ENCODE measurements at regions not wholly inside any gene's neighbourhood (a gene's known extent, or its start where the extent isn't known, plus 50 kb on each side); places are given as distances from the start of the nearest gene placed in this dataset.

GRCh38 chr12:127074161-127074560 is 1192.8 kb upstream of the TMEM132C start:
- no peaks in the 10 kb centered on the region for H3K36me3 ChIP-seq (ENCODE audit: control insufficient read depth in 2 of 2, insufficient read depth in 2 of 2, low read length in 2 of 2)
- H3K27me3 ChIP-seq (ENCODE audit: control insufficient read depth in 2 of 2, insufficient read depth in 2 of 2, low read length in 2 of 2): no peaks in the 10 kb centered on the region
- H3K4me3 ChIP-seq (ENCODE audit: low read length in 2 of 2): no peak overlapping the region
- no peak overlapping the region for H3K9ac ChIP-seq (ENCODE audit: low read depth in 1 of 2, low read length in 2 of 2)
- no peaks in the 10 kb centered on the region for H3K4me1 ChIP-seq (ENCODE audit: control insufficient read depth in 2 of 2, insufficient read depth in 2 of 2, low read length in 2 of 2)
- H3K27ac ChIP-seq (ENCODE audit: low read depth in 2 of 2, low read length in 2 of 2): no peak overlapping the region
- H3K9me3 ChIP-seq (ENCODE audit: control insufficient read depth in 2 of 2, low read length in 2 of 2): no peaks in the 10 kb centered on the region

DNA sequence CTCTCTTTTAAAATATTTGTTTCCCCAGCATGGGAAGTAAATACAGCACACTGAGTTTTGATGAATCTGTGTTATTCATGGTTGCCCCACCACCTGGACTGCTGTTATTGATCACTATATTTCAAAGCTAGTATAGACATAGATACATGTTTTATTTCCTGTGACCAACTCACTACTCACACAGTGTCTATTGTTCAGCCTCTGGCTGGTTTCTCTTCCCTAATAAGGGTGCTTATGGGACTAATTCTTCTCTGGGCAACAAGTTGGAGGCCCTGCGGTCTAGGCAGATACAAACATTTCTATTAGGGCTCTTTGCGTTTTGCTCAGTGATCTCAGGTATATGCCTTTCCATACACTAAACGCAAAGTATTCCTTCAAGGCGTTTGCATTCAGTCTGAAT is 1191.0 kb upstream of the TMEM132C start:
- Histone ChIP-seq H3K4me3 (ENCODE audit: low read length in 2 of 2) (no peak overlapping the region), H3K27ac (ENCODE audit: low read depth in 2 of 2, low read length in 2 of 2) (no peak overlapping the region), H3K36me3 (ENCODE audit: control insufficient read depth in 2 of 2, insufficient read depth in 2 of 2, low read length in 2 of 2) (no peaks in the 10 kb centered on the region), H3K4me1 (ENCODE audit: control insufficient read depth in 2 of 2, insufficient read depth in 2 of 2, low read length in 2 of 2) (no peaks in the 10 kb centered on the region), H3K27me3 (ENCODE audit: control insufficient read depth in 2 of 2, insufficient read depth in 2 of 2, low read length in 2 of 2) (no peaks in the 10 kb centered on the region), H3K9ac (ENCODE audit: low read depth in 1 of 2, low read length in 2 of 2) (no peak overlapping the region), H3K9me3 (ENCODE audit: control insufficient read depth in 2 of 2, low read length in 2 of 2) (no peaks in the 10 kb centered on the region)

DNA sequence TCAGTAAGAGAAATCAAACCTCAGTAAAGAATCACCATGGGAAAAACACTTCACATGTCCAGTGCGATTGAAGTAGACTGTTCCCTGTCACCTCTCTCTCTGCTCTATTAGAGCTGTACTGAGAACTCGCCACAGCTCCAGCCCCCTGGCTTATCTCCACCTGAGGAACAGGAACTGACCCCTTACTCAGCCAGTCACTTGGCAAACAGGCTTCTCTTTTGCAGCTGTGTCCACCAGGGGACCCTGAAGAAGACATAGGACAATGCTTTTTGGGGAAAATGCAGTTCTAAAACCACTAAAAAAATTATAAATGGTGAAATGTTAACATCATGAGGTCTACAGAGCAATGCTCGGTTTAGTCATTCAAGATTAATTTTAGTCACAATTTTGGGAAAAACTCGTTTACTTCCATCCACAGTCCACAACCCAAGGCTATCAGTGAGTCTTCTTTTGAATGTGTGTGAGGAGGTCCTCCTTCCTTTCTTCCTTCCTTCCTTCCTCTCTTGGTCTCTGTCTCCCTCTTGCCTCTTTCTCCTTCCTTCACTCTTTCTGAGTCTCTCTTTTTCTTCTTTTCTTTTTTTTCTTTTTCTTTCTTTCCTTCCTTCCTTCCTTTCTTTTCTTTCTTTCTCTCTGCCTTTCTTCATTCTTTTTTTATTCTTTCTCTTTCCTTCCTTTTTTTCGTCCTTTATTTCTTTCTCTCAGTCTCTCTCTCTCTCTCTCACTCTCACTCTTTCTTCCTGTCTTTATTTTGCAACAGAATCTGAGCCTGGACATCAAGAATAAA is 1189.5 kb upstream of the TMEM132C start:
- Histone ChIP-seq H3K4me3 (ENCODE audit: low read length in 2 of 2) (no peak overlapping the region), H3K4me1 (ENCODE audit: control insufficient read depth in 2 of 2, insufficient read depth in 2 of 2, low read length in 2 of 2) (no peaks in the 10 kb centered on the region), H3K27ac (ENCODE audit: low read depth in 2 of 2, low read length in 2 of 2) (no peak overlapping the region), H3K9ac (ENCODE audit: low read depth in 1 of 2, low read length in 2 of 2) (no peak overlapping the region), H3K9me3 (ENCODE audit: control insufficient read depth in 2 of 2, low read length in 2 of 2) (no peaks in the 10 kb centered on the region), H3K27me3 (ENCODE audit: control insufficient read depth in 2 of 2, insufficient read depth in 2 of 2, low read length in 2 of 2) (no peaks in the 10 kb centered on the region), H3K36me3 (ENCODE audit: control insufficient read depth in 2 of 2, insufficient read depth in 2 of 2, low read length in 2 of 2) (no peaks in the 10 kb centered on the region)

- no peaks in the 10 kb centered on the region for H3K4me1 ChIP-seq (ENCODE audit: control insufficient read depth in 2 of 2, insufficient read depth in 2 of 2, low read length in 2 of 2)
- no peaks in the 10 kb centered on the region for H3K9me3 ChIP-seq (ENCODE audit: control insufficient read depth in 2 of 2, low read length in 2 of 2)
- H3K9ac ChIP-seq (ENCODE audit: low read depth in 1 of 2, low read length in 2 of 2): no peak overlapping the region
- no peak overlapping the region for H3K4me3 ChIP-seq (ENCODE audit: low read length in 2 of 2)
- no peaks in the 10 kb centered on the region for H3K36me3 ChIP-seq (ENCODE audit: control insufficient read depth in 2 of 2, insufficient read depth in 2 of 2, low read length in 2 of 2)
- no peaks in the 10 kb centered on the region for H3K27me3 ChIP-seq (ENCODE audit: control insufficient read depth in 2 of 2, insufficient read depth in 2 of 2, low read length in 2 of 2)
- no peak overlapping the region for H3K27ac ChIP-seq (ENCODE audit: low read depth in 2 of 2, low read length in 2 of 2)
Measured at GRCh38 chr12:127078577-127079350, 1188.2 kb upstream of the TMEM132C start.

DNA sequence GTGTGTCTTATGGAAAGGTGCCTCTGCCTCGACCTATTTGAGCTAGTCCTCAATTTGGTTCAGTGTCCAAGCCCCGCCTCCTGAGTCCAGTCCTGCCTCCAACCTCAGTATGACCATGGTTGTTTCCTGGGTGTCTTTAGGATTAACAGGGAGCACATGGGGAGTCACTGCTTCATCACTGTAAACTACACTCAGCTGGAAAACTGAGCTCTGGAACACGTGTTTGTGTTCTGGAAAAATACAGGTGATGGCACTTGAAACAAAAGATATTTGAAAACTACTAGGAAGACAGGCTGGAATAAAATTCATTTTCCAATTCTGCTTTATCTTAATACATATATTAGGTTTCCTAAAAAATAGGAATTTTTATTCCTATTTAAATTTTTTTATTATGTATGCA is 1187.3 kb upstream of the TMEM132C start:
- no peak overlapping the region for H3K9ac ChIP-seq (ENCODE audit: low read depth in 1 of 2, low read length in 2 of 2)
- no peak overlapping the region for H3K4me3 ChIP-seq (ENCODE audit: low read length in 2 of 2)
- no peak overlapping the region for H3K27ac ChIP-seq (ENCODE audit: low read depth in 2 of 2, low read length in 2 of 2)
- no peaks in the 10 kb centered on the region for H3K9me3 ChIP-seq (ENCODE audit: control insufficient read depth in 2 of 2, low read length in 2 of 2)
- H3K36me3 ChIP-seq (ENCODE audit: control insufficient read depth in 2 of 2, insufficient read depth in 2 of 2, low read length in 2 of 2): no peaks in the 10 kb centered on the region
- H3K27me3 ChIP-seq (ENCODE audit: control insufficient read depth in 2 of 2, insufficient read depth in 2 of 2, low read length in 2 of 2): no peaks in the 10 kb centered on the region
- H3K4me1 ChIP-seq (ENCODE audit: control insufficient read depth in 2 of 2, insufficient read depth in 2 of 2, low read length in 2 of 2): no peaks in the 10 kb centered on the region

DNA sequence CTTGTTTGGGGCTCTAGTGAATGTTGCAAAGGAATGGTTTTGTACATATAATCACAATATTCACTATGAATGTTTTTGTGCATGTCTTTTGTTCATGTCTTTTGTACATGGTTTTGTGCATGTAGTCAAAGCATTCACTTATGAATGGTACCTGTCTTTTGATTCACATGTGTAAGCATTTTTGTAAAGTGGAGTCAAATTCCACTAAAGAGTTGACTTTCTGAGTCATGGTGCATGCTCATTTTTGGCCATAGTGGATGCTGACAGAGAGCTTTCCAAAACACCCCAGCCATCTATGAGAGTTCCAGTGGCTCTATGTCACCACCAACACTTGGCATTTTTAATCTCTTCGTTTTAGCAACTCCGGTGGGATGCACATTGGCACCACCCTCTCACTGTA is 1185.9 kb upstream of the TMEM132C start:
- no peaks in the 10 kb centered on the region for H3K27me3 ChIP-seq (ENCODE audit: control insufficient read depth in 2 of 2, insufficient read depth in 2 of 2, low read length in 2 of 2)
- no peak overlapping the region for H3K4me3 ChIP-seq (ENCODE audit: low read length in 2 of 2)
- H3K9ac ChIP-seq (ENCODE audit: low read depth in 1 of 2, low read length in 2 of 2): no peak overlapping the region
- no peaks in the 10 kb centered on the region for H3K9me3 ChIP-seq (ENCODE audit: control insufficient read depth in 2 of 2, low read length in 2 of 2)
- H3K4me1 ChIP-seq (ENCODE audit: control insufficient read depth in 2 of 2, insufficient read depth in 2 of 2, low read length in 2 of 2): no peaks in the 10 kb centered on the region
- no peaks in the 10 kb centered on the region for H3K36me3 ChIP-seq (ENCODE audit: control insufficient read depth in 2 of 2, insufficient read depth in 2 of 2, low read length in 2 of 2)
- no peak overlapping the region for H3K27ac ChIP-seq (ENCODE audit: low read depth in 2 of 2, low read length in 2 of 2)

GRCh38 chr12:127083008-127083949 is 1183.7 kb upstream of the TMEM132C start:
- Histone ChIP-seq H3K27me3 (ENCODE audit: control insufficient read depth in 2 of 2, insufficient read depth in 2 of 2, low read length in 2 of 2) (no peaks in the 10 kb centered on the region), H3K4me1 (ENCODE audit: control insufficient read depth in 2 of 2, insufficient read depth in 2 of 2, low read length in 2 of 2) (no peaks in the 10 kb centered on the region), H3K27ac (ENCODE audit: low read depth in 2 of 2, low read length in 2 of 2) (no peak overlapping the region), H3K9me3 (ENCODE audit: control insufficient read depth in 2 of 2, low read length in 2 of 2) (no peaks in the 10 kb centered on the region), H3K36me3 (ENCODE audit: control insufficient read depth in 2 of 2, insufficient read depth in 2 of 2, low read length in 2 of 2) (no peaks in the 10 kb centered on the region), H3K4me3 (ENCODE audit: low read length in 2 of 2) (peak overlapping the region; percentile 31 to 70), H3K9ac (ENCODE audit: low read depth in 1 of 2, low read length in 2 of 2) (peak overlapping the region in 1 of 2 donors; percentile 15)

DNA sequence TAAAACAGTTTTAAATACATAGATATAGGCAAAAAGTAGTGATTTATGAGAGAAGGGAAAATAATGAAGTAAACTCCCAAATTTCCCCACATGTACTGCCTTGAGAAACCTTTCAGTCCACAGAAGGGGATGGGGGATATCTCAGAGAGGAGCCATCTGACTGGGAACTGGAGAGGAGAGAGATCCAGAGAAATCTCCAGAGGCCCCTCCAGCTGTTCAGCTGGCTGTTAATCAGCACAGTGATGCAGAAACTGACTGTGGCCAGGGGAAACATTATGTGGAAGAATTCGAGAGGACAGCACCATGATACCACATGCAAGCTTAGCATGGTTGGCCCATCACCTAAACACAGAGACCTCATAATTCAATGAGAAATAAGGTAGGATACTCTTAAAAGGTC is 1165.9 kb upstream of the TMEM132C start:
- H3K4me3 ChIP-seq (ENCODE audit: low read length in 2 of 2): no peak overlapping the region
- H3K36me3 ChIP-seq (ENCODE audit: control insufficient read depth in 2 of 2, insufficient read depth in 2 of 2, low read length in 2 of 2): no peaks in the 10 kb centered on the region
- H3K27me3 ChIP-seq (ENCODE audit: control insufficient read depth in 2 of 2, insufficient read depth in 2 of 2, low read length in 2 of 2): no peaks in the 10 kb centered on the region
- no peak overlapping the region for H3K27ac ChIP-seq (ENCODE audit: low read depth in 2 of 2, low read length in 2 of 2)
- no peaks in the 10 kb centered on the region for H3K4me1 ChIP-seq (ENCODE audit: control insufficient read depth in 2 of 2, insufficient read depth in 2 of 2, low read length in 2 of 2)
- no peak overlapping the region for H3K9ac ChIP-seq (ENCODE audit: low read depth in 1 of 2, low read length in 2 of 2)
- H3K9me3 ChIP-seq (ENCODE audit: control insufficient read depth in 2 of 2, low read length in 2 of 2): no peaks in the 10 kb centered on the region

DNA sequence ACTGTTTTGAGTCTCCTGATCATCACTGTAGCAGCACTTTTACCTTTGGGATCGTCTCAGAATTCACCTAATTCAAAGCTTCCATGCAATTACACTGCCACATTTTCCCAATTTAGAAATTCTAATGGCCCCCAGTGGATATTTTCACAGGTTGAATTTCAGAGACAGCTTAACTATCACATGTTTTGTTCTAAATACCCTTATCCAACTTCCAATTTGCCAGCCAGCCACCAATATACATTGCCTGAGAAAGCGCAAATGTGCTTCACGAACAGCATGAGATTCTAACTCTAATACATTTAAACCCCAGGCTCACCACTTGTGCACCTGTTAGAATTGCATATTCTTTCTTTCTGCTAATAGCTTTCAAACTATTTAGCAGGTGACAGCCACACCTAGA is 1160.9 kb upstream of the TMEM132C start:
- no peaks in the 10 kb centered on the region for H3K4me1 ChIP-seq (ENCODE audit: control insufficient read depth in 2 of 2, insufficient read depth in 2 of 2, low read length in 2 of 2)
- H3K27me3 ChIP-seq (ENCODE audit: control insufficient read depth in 2 of 2, insufficient read depth in 2 of 2, low read length in 2 of 2): no peaks in the 10 kb centered on the region
- H3K4me3 ChIP-seq (ENCODE audit: low read length in 2 of 2): no peak overlapping the region
- no peaks in the 10 kb centered on the region for H3K9me3 ChIP-seq (ENCODE audit: control insufficient read depth in 2 of 2, low read length in 2 of 2)
- H3K36me3 ChIP-seq (ENCODE audit: control insufficient read depth in 2 of 2, insufficient read depth in 2 of 2, low read length in 2 of 2): no peaks in the 10 kb centered on the region
- H3K9ac ChIP-seq (ENCODE audit: low read depth in 1 of 2, low read length in 2 of 2): no peak overlapping the region
- H3K27ac ChIP-seq (ENCODE audit: low read depth in 2 of 2, low read length in 2 of 2): no peak overlapping the region

- Histone ChIP-seq H3K9ac (ENCODE audit: low read depth in 1 of 2, low read length in 2 of 2) (no peak overlapping the region), H3K27me3 (ENCODE audit: control insufficient read depth in 2 of 2, insufficient read depth in 2 of 2, low read length in 2 of 2) (no peaks in the 10 kb centered on the region), H3K36me3 (ENCODE audit: control insufficient read depth in 2 of 2, insufficient read depth in 2 of 2, low read length in 2 of 2) (no peaks in the 10 kb centered on the region), H3K4me1 (ENCODE audit: control insufficient read depth in 2 of 2, insufficient read depth in 2 of 2, low read length in 2 of 2) (no peaks in the 10 kb centered on the region), H3K9me3 (ENCODE audit: control insufficient read depth in 2 of 2, low read length in 2 of 2) (no peaks in the 10 kb centered on the region), H3K4me3 (ENCODE audit: low read length in 2 of 2) (no peak overlapping the region), H3K27ac (ENCODE audit: low read depth in 2 of 2, low read length in 2 of 2) (no peak overlapping the region)
Measured at GRCh38 chr12:127106697-127107096, 1160.3 kb upstream of the TMEM132C start.
